Uterus (tissue), 2 donors: ENCODE measurements at regions not wholly inside any gene's neighbourhood (a gene's known extent, or its start where the extent isn't known, plus 50 kb on each side); places are given as distances from the start of the nearest gene placed in this dataset.

Source experiments
- CTCF ChIP-seq, 4 experiments: fragments of 200-600 bp in 2 of 4; fragments of 450-650 bp in 2 of 4; sonication (generic) in 2 of 4; IDR thresholded peaks; one replicate each; pipeline ENCODE4 v1.5.1; 2016 to 2019; ENCODE audit warnings: antibody characterized with exemption in 4 of 4, mild to moderate bottlenecking in 2 of 4, moderate library complexity in 1 of 4
- POLR2A ChIP-seq, 2 donors: fragments of 450-650 bp; IDR thresholded peaks; one replicate each; pipeline ENCODE4 v1.6.1; 2016; ENCODE audit warnings: antibody characterized with exemption in 2 of 2, mild to moderate bottlenecking in 1 of 2, moderate library complexity in 1 of 2

GRCh38 chr9:6121707-6122106 is 93.9 kb upstream of the IL33 start:
- TF ChIP-seq CTCF (IDR thresholded peaks at IDR 0.05): no peak
- no peak for TF ChIP-seq POLR2A (IDR thresholded peaks at IDR 0.05)
